Upper lobe of left lung (tissue), 4 donors: ENCODE measurements at regions not wholly inside any gene's neighbourhood (a gene's known extent, or its start where the extent isn't known, plus 50 kb on each side); places are given as distances from the start of the nearest gene placed in this dataset.

ENCODE experiments used
- POLR2AphosphoS5 ChIP-seq, 2 donors: sonication (generic); formaldehyde crosslinking; IDR thresholded peaks; one replicate each; pipeline ENCODE4 v1.5.1; 2017; ENCODE audit warnings: antibody characterized with exemption in 2 of 2
- TF ChIP-seq, protein P1 (sequence below), 6 experiments: fragments of 450-650 bp in 4 of 6; fragments of 200-600 bp in 2 of 6; sonication (generic) in 2 of 6; IDR thresholded peaks; one replicate each; pipeline ENCODE4 v1.5.1; 2016 to 2019; ENCODE audit warnings: antibody characterized with exemption in 6 of 6

- TF ChIP-seq, protein P1, sequence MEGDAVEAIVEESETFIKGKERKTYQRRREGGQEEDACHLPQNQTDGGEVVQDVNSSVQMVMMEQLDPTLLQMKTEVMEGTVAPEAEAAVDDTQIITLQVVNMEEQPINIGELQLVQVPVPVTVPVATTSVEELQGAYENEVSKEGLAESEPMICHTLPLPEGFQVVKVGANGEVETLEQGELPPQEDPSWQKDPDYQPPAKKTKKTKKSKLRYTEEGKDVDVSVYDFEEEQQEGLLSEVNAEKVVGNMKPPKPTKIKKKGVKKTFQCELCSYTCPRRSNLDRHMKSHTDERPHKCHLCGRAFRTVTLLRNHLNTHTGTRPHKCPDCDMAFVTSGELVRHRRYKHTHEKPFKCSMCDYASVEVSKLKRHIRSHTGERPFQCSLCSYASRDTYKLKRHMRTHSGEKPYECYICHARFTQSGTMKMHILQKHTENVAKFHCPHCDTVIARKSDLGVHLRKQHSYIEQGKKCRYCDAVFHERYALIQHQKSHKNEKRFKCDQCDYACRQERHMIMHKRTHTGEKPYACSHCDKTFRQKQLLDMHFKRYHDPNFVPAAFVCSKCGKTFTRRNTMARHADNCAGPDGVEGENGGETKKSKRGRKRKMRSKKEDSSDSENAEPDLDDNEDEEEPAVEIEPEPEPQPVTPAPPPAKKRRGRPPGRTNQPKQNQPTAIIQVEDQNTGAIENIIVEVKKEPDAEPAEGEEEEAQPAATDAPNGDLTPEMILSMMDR (IDR thresholded peaks at IDR 0.05), result no peak
- TF ChIP-seq POLR2AphosphoS5 (IDR thresholded peaks at IDR 0.05), result no peak
These were observed 229.4 kb downstream of the ANKRD60 start for GRCh38 chr20:57998981-57999464.
